Right atrium auricular region (tissue), 2 donors: ENCODE measurements at regions not wholly inside any gene's neighbourhood (a gene's known extent, or its start where the extent isn't known, plus 50 kb on each side); places are given as distances from the start of the nearest gene placed in this dataset.

Experiments
- DNase-seq: peaks from one replicate; pipeline ENCODE4 v3.0.0-alpha.2; 2019; ENCODE audit warnings: low spot score
- H3K27ac ChIP-seq, 2 donors: fragments of 200-600 bp; sonication (generic); 1 replicate in 1 of 2; 2 replicates in 1 of 2; pipeline ENCODE4 v1.5.1; 2016 to 2019
- H3K27me3 ChIP-seq, 2 donors: fragments of 200-600 bp; sonication (generic); one replicate each; pipeline versions ENCODE4 v1.5.1 to v1.6.0; 2017 to 2019
- H3K36me3 ChIP-seq: fragments of 200-600 bp; sonication (generic); one replicate; pipeline ENCODE4 v1.5.1; 2016
- H3K4me1 ChIP-seq, 2 donors: fragments of 200-600 bp; sonication (generic); one replicate each; pipeline versions ENCODE4 v1.5.1 to v1.6.0; 2017 to 2019
- H3K4me3 ChIP-seq, 2 donors: fragments of 200-600 bp; sonication (generic); 1 replicate in 1 of 2; 2 replicates in 1 of 2; pipeline ENCODE4 v1.5.1; 2017 to 2019; ENCODE audit warnings: mild to moderate bottlenecking in 1 of 2, moderate library complexity in 1 of 2
- H3K9me3 ChIP-seq, 2 donors: fragments of 200-600 bp; sonication (generic); one replicate each; pipeline ENCODE4 v1.5.1; 2019
- CTCF ChIP-seq, 2 donors: fragments of 200-600 bp; sonication (generic); IDR thresholded peaks; one replicate each; pipeline ENCODE4 v1.5.1; 2019; ENCODE audit warnings: antibody characterized with exemption in 2 of 2

GRCh38 chr5:4651806-4652565, 488.1 kb upstream of the ADAMTS16 start:
- no peak for TF ChIP-seq CTCF (IDR thresholded peaks at IDR 0.05)
- no peaks in the 10 kb centered on the region for H3K4me1 ChIP-seq
- no peak overlapping the region for H3K4me3 ChIP-seq
- H3K27me3 ChIP-seq, result no peaks in the 10 kb centered on the region
- no peaks in the 10 kb centered on the region for H3K36me3 ChIP-seq
- no peak for DNase-seq
- no peak overlapping the region for H3K27ac ChIP-seq
- H3K9me3 ChIP-seq, result no peaks in the 10 kb centered on the region

DNA sequence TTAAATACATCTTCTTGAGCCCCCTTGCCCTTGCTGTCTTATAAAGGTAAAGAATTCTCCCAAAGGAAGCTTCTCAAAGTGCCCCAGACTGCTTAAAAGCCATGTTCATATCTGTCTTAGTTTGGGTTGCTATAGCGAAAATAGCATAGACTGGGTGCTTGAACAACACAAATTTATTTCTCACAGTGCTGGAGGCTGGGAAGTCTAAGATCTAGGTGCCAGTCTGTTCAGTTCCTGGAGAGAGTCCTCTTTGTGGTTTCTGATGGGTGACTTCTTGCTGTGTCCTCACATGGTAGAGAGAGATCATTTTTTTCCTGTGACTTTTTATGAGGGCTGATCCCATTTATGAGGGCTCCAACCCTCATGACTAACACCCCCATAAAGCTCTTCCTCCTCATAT, 486.7 kb upstream of the ADAMTS16 start:
- Histone ChIP-seq H3K27me3 (no peaks in the 10 kb centered on the region), H3K9me3 (no peaks in the 10 kb centered on the region), H3K36me3 (no peaks in the 10 kb centered on the region), H3K27ac (no peak overlapping the region), H3K4me3 (no peak overlapping the region), H3K4me1 (no peaks in the 10 kb centered on the region)
- TF ChIP-seq CTCF (IDR thresholded peaks at IDR 0.05), result no peak
- DNase-seq, result no peak

DNA sequence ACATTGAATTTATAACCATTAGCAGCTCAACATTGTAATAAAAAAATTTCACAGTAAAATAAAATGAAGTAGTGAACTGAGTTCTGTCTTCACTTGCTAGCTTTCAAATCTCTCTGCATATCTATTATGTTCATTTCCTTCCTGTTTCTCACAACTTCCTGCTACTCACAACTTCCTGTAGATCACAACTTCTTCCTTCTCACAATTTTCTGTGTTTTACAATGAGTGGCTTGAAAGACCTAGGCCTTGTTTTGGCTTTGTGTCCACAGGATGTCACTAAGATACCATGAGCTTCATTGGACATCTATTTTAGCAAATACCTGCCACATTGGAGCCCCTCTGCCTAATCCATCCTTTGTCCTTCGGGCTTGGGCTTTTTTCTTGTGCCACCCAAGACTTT, 480.3 kb upstream of the ADAMTS16 start:
- Histone ChIP-seq H3K4me3 (no peak overlapping the region), H3K36me3 (no peaks in the 10 kb centered on the region), H3K9me3 (no peaks in the 10 kb centered on the region), H3K4me1 (no peaks in the 10 kb centered on the region), H3K27ac (no peak overlapping the region), H3K27me3 (no peaks in the 10 kb centered on the region)
- DNase-seq, result no peak
- TF ChIP-seq CTCF (IDR thresholded peaks at IDR 0.05), result no peak

GRCh38 chr5:4661326-4661725, 478.8 kb upstream of the ADAMTS16 start:
- H3K4me1 ChIP-seq, result no peaks in the 10 kb centered on the region
- H3K9me3 ChIP-seq, result no peaks in the 10 kb centered on the region
- H3K36me3 ChIP-seq, result no peaks in the 10 kb centered on the region
- H3K27ac ChIP-seq, result no peak overlapping the region
- H3K4me3 ChIP-seq, result no peak overlapping the region
- H3K27me3 ChIP-seq, result no peaks in the 10 kb centered on the region
- TF ChIP-seq CTCF (IDR thresholded peaks at IDR 0.05), result no peak
- no peak for DNase-seq

DNA sequence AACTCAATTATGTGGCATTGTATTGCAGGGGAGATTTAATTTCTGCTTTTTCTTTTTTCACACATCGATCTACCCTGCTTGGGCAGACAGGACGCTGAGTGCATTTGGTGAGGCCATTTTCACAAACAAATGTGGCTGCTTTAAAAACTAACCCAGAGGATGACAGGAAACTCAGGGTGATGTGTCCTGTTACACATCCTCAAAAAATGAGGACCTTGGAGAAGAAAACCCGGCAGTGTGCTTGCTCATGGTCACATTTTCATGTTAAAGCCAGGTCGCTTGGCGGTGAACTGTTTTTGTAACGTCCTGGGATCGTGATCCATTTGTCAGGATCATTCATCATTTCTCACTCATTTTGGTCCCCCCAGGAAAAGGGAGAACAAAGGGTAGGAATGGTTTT, 478.3 kb upstream of the ADAMTS16 start:
- H3K27ac ChIP-seq, result no peak overlapping the region
- no peaks in the 10 kb centered on the region for H3K4me1 ChIP-seq
- TF ChIP-seq CTCF (IDR thresholded peaks at IDR 0.05), result no peak
- no peak for DNase-seq
- H3K9me3 ChIP-seq, result no peaks in the 10 kb centered on the region
- no peaks in the 10 kb centered on the region for H3K36me3 ChIP-seq
- H3K4me3 ChIP-seq, result no peak overlapping the region
- no peaks in the 10 kb centered on the region for H3K27me3 ChIP-seq

DNA sequence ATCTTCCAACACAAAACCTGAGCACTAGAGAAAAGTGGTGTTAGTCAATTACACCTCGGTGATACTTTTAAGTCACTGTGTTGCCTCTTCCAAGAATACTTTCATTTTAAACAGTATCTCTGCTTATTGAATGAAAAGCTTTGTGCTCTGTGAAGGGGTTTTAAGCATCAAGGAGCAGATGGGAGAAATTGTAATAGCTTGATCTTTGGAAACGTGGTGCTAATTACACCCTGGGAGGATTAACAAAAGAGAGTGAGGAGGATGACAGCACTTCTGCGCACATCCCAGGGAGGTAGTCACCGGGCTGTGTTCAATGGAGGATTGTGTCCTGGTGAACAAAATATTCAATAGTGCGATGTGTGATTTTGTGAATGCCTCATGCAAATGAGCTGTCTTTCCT, 477.4 kb upstream of the ADAMTS16 start:
- TF ChIP-seq CTCF (IDR thresholded peaks at IDR 0.05), result no peak
- no peaks in the 10 kb centered on the region for H3K27me3 ChIP-seq
- H3K4me1 ChIP-seq, result no peaks in the 10 kb centered on the region
- H3K27ac ChIP-seq, result no peak overlapping the region
- no peak for DNase-seq
- H3K36me3 ChIP-seq, result no peaks in the 10 kb centered on the region
- H3K9me3 ChIP-seq, result no peaks in the 10 kb centered on the region
- no peak overlapping the region for H3K4me3 ChIP-seq
